ENCODE measurements at regions not wholly inside any gene's neighbourhood (a gene's known extent, or its start where the extent isn't known, plus 50 kb on each side); places are given as distances from the start of the nearest gene placed in this dataset.

- Histone ChIP-seq H3K4me3 (ENCODE audit: low read length in 2 of 2) (no peak overlapping the region), H3K36me3 (ENCODE audit: control insufficient read depth in 2 of 2, insufficient read depth in 2 of 2, low read length in 2 of 2) (no peaks in the 10 kb centered on the region)
These were observed 285.5 kb downstream of the CRLF2 start for GRCh38 chrX:926991-927390.

GRCh38 chrX:926070-926469, 286.4 kb downstream of the CRLF2 start:
- no peak overlapping the region for H3K9ac ChIP-seq (ENCODE audit: low read depth in 1 of 2, low read length in 2 of 2)
- no peaks in the 10 kb centered on the region for H3K4me1 ChIP-seq (ENCODE audit: control insufficient read depth in 2 of 2, insufficient read depth in 2 of 2, low read length in 2 of 2)
- H3K27ac ChIP-seq (ENCODE audit: low read depth in 2 of 2, low read length in 2 of 2): no peak overlapping the region
- H3K27me3 ChIP-seq (ENCODE audit: control insufficient read depth in 2 of 2, insufficient read depth in 2 of 2, low read length in 2 of 2): no peaks in the 10 kb centered on the region
- no peak overlapping the region for H3K4me3 ChIP-seq (ENCODE audit: low read length in 2 of 2)
- no peaks in the 10 kb centered on the region for H3K36me3 ChIP-seq (ENCODE audit: control insufficient read depth in 2 of 2, insufficient read depth in 2 of 2, low read length in 2 of 2)
- no peaks in the 10 kb centered on the region for H3K9me3 ChIP-seq (ENCODE audit: control insufficient read depth in 2 of 2, low read length in 2 of 2)

More at GRCh38 chrX:926991-927390, 285.5 kb downstream of the CRLF2 start:
- Histone ChIP-seq H3K27me3 (ENCODE audit: control insufficient read depth in 2 of 2, insufficient read depth in 2 of 2, low read length in 2 of 2) (no peaks in the 10 kb centered on the region), H3K4me1 (ENCODE audit: control insufficient read depth in 2 of 2, insufficient read depth in 2 of 2, low read length in 2 of 2) (no peaks in the 10 kb centered on the region), H3K9me3 (ENCODE audit: control insufficient read depth in 2 of 2, low read length in 2 of 2) (no peaks in the 10 kb centered on the region), H3K27ac (ENCODE audit: low read depth in 2 of 2, low read length in 2 of 2) (no peak overlapping the region), H3K9ac (ENCODE audit: low read depth in 1 of 2, low read length in 2 of 2) (no peak overlapping the region)

- no peak overlapping the region for H3K27ac ChIP-seq (ENCODE audit: low read depth in 2 of 2, low read length in 2 of 2)
- no peaks in the 10 kb centered on the region for H3K27me3 ChIP-seq (ENCODE audit: control insufficient read depth in 2 of 2, insufficient read depth in 2 of 2, low read length in 2 of 2)
- no peaks in the 10 kb centered on the region for H3K4me1 ChIP-seq (ENCODE audit: control insufficient read depth in 2 of 2, insufficient read depth in 2 of 2, low read length in 2 of 2)
- no peaks in the 10 kb centered on the region for H3K36me3 ChIP-seq (ENCODE audit: control insufficient read depth in 2 of 2, insufficient read depth in 2 of 2, low read length in 2 of 2)
- no peak overlapping the region for H3K4me3 ChIP-seq (ENCODE audit: low read length in 2 of 2)
- no peak overlapping the region for H3K9ac ChIP-seq (ENCODE audit: low read depth in 1 of 2, low read length in 2 of 2)
- no peaks in the 10 kb centered on the region for H3K9me3 ChIP-seq (ENCODE audit: control insufficient read depth in 2 of 2, low read length in 2 of 2)
These were observed 286.8 kb downstream of the CRLF2 start for GRCh38 chrX:925652-926061.

GRCh38 chrX:925094-925493, 287.4 kb downstream of the CRLF2 start:
- H3K27me3 ChIP-seq (ENCODE audit: control insufficient read depth in 2 of 2, insufficient read depth in 2 of 2, low read length in 2 of 2): no peaks in the 10 kb centered on the region
- no peaks in the 10 kb centered on the region for H3K36me3 ChIP-seq (ENCODE audit: control insufficient read depth in 2 of 2, insufficient read depth in 2 of 2, low read length in 2 of 2)
- H3K4me3 ChIP-seq (ENCODE audit: low read length in 2 of 2): no peak overlapping the region
- H3K27ac ChIP-seq (ENCODE audit: low read depth in 2 of 2, low read length in 2 of 2): no peak overlapping the region
- H3K9me3 ChIP-seq (ENCODE audit: control insufficient read depth in 2 of 2, low read length in 2 of 2): no peaks in the 10 kb centered on the region
- H3K4me1 ChIP-seq (ENCODE audit: control insufficient read depth in 2 of 2, insufficient read depth in 2 of 2, low read length in 2 of 2): no peaks in the 10 kb centered on the region
- no peak overlapping the region for H3K9ac ChIP-seq (ENCODE audit: low read depth in 1 of 2, low read length in 2 of 2)

- Histone ChIP-seq H3K4me1 (ENCODE audit: control insufficient read depth in 2 of 2, insufficient read depth in 2 of 2, low read length in 2 of 2) (no peaks in the 10 kb centered on the region), H3K36me3 (ENCODE audit: control insufficient read depth in 2 of 2, insufficient read depth in 2 of 2, low read length in 2 of 2) (no peaks in the 10 kb centered on the region), H3K9ac (ENCODE audit: low read depth in 1 of 2, low read length in 2 of 2) (no peak overlapping the region), H3K27ac (ENCODE audit: low read depth in 2 of 2, low read length in 2 of 2) (no peak overlapping the region), H3K9me3 (ENCODE audit: control insufficient read depth in 2 of 2, low read length in 2 of 2) (no peaks in the 10 kb centered on the region), H3K4me3 (ENCODE audit: low read length in 2 of 2) (no peak overlapping the region), H3K27me3 (ENCODE audit: control insufficient read depth in 2 of 2, insufficient read depth in 2 of 2, low read length in 2 of 2) (no peaks in the 10 kb centered on the region)
These were observed 288.4 kb downstream of the CRLF2 start for GRCh38 chrX:924017-924416.

- no peak overlapping the region for H3K9ac ChIP-seq (ENCODE audit: low read depth in 1 of 2, low read length in 2 of 2)
- H3K4me1 ChIP-seq (ENCODE audit: control insufficient read depth in 2 of 2, insufficient read depth in 2 of 2, low read length in 2 of 2): no peaks in the 10 kb centered on the region
- no peaks in the 10 kb centered on the region for H3K27me3 ChIP-seq (ENCODE audit: control insufficient read depth in 2 of 2, insufficient read depth in 2 of 2, low read length in 2 of 2)
- H3K27ac ChIP-seq (ENCODE audit: low read depth in 2 of 2, low read length in 2 of 2): no peak overlapping the region
- no peak overlapping the region for H3K4me3 ChIP-seq (ENCODE audit: low read length in 2 of 2)
- H3K36me3 ChIP-seq (ENCODE audit: control insufficient read depth in 2 of 2, insufficient read depth in 2 of 2, low read length in 2 of 2): no peaks in the 10 kb centered on the region
- H3K9me3 ChIP-seq (ENCODE audit: control insufficient read depth in 2 of 2, low read length in 2 of 2): no peaks in the 10 kb centered on the region
These were observed 289.7 kb downstream of the SHOX start for GRCh38 chrX:920234-920799.

GRCh38 chrX:916230-916599, 285.6 kb downstream of the SHOX start:
- Histone ChIP-seq H3K9me3 (ENCODE audit: control insufficient read depth in 2 of 2, low read length in 2 of 2) (peaks cover 0 to 2% of the 10 kb centered on the region in 2 donors), H3K4me3 (ENCODE audit: low read length in 2 of 2) (no peak overlapping the region), H3K9ac (ENCODE audit: low read depth in 1 of 2, low read length in 2 of 2) (no peak overlapping the region), H3K27me3 (ENCODE audit: control insufficient read depth in 2 of 2, insufficient read depth in 2 of 2, low read length in 2 of 2) (no peaks in the 10 kb centered on the region), H3K4me1 (ENCODE audit: control insufficient read depth in 2 of 2, insufficient read depth in 2 of 2, low read length in 2 of 2) (no peaks in the 10 kb centered on the region), H3K27ac (ENCODE audit: low read depth in 2 of 2, low read length in 2 of 2) (no peak overlapping the region), H3K36me3 (ENCODE audit: control insufficient read depth in 2 of 2, insufficient read depth in 2 of 2, low read length in 2 of 2) (no peaks in the 10 kb centered on the region)

GRCh38 chrX:915427-916229, 285.0 kb downstream of the SHOX start:
- no peak overlapping the region for H3K9ac ChIP-seq (ENCODE audit: low read depth in 1 of 2, low read length in 2 of 2)
- H3K27ac ChIP-seq (ENCODE audit: low read depth in 2 of 2, low read length in 2 of 2): no peak overlapping the region
- no peak overlapping the region for H3K4me3 ChIP-seq (ENCODE audit: low read length in 2 of 2)
- H3K9me3 ChIP-seq (ENCODE audit: control insufficient read depth in 2 of 2, low read length in 2 of 2): peaks cover 0 to 2% of the 10 kb centered on the region in 2 donors
- no peaks in the 10 kb centered on the region for H3K4me1 ChIP-seq (ENCODE audit: control insufficient read depth in 2 of 2, insufficient read depth in 2 of 2, low read length in 2 of 2)
- no peaks in the 10 kb centered on the region for H3K36me3 ChIP-seq (ENCODE audit: control insufficient read depth in 2 of 2, insufficient read depth in 2 of 2, low read length in 2 of 2)
- no peaks in the 10 kb centered on the region for H3K27me3 ChIP-seq (ENCODE audit: control insufficient read depth in 2 of 2, insufficient read depth in 2 of 2, low read length in 2 of 2)

- Histone ChIP-seq H3K4me1 (ENCODE audit: control insufficient read depth in 2 of 2, insufficient read depth in 2 of 2, low read length in 2 of 2) (no peaks in the 10 kb centered on the region), H3K36me3 (ENCODE audit: control insufficient read depth in 2 of 2, insufficient read depth in 2 of 2, low read length in 2 of 2) (no peaks in the 10 kb centered on the region), H3K27me3 (ENCODE audit: control insufficient read depth in 2 of 2, insufficient read depth in 2 of 2, low read length in 2 of 2) (no peaks in the 10 kb centered on the region), H3K9ac (ENCODE audit: low read depth in 1 of 2, low read length in 2 of 2) (no peak overlapping the region), H3K4me3 (ENCODE audit: low read length in 2 of 2) (no peak overlapping the region), H3K27ac (ENCODE audit: low read depth in 2 of 2, low read length in 2 of 2) (no peak overlapping the region), H3K9me3 (ENCODE audit: control insufficient read depth in 2 of 2, low read length in 2 of 2) (peaks cover 0 to 2% of the 10 kb centered on the region in 2 donors)
These were observed 283.6 kb downstream of the SHOX start for GRCh38 chrX:914206-914605.

GRCh38 chrX:912677-913076, 282.1 kb downstream of the SHOX start:
- no peak overlapping the region for H3K4me3 ChIP-seq (ENCODE audit: low read length in 2 of 2)
- no peak overlapping the region for H3K9ac ChIP-seq (ENCODE audit: low read depth in 1 of 2, low read length in 2 of 2)
- H3K4me1 ChIP-seq (ENCODE audit: control insufficient read depth in 2 of 2, insufficient read depth in 2 of 2, low read length in 2 of 2): no peaks in the 10 kb centered on the region
- H3K27ac ChIP-seq (ENCODE audit: low read depth in 2 of 2, low read length in 2 of 2): no peak overlapping the region
- H3K9me3 ChIP-seq (ENCODE audit: control insufficient read depth in 2 of 2, low read length in 2 of 2): peaks cover 0 to 2% of the 10 kb centered on the region in 2 donors
- H3K27me3 ChIP-seq (ENCODE audit: control insufficient read depth in 2 of 2, insufficient read depth in 2 of 2, low read length in 2 of 2): no peaks in the 10 kb centered on the region
- H3K36me3 ChIP-seq (ENCODE audit: control insufficient read depth in 2 of 2, insufficient read depth in 2 of 2, low read length in 2 of 2): no peaks in the 10 kb centered on the region
